Neural cell (in vitro differentiated cells): ENCODE measurements at regions not wholly inside any gene's neighbourhood (a gene's known extent, or its start where the extent isn't known, plus 50 kb on each side); places are given as distances from the start of the nearest gene placed in this dataset.

Source experiments
- H2AFZ ChIP-seq: fragments of 200-600, 300-800 bp; sonication (generic), shearing (Covaris generic); 2 replicates; pipeline ENCODE4 v1.6.0; 2014; ENCODE audit warnings: low read depth, mild to moderate bottlenecking, antibody characterized with exemption, low read length, moderate library complexity
- H3F3A ChIP-seq: fragments of 200-600 bp; shearing (Covaris generic); 2 replicates; pipeline ENCODE4 v1.6.1; 2016; ENCODE audit warnings: mild to moderate bottlenecking, moderate library complexity, mixed read lengths, antibody characterized with exemption, low read length; ENCODE audit not compliant: insufficient read depth, poor library complexity, severe bottlenecking
- H3K27ac ChIP-seq: fragments of 200-600, 300-800 bp; sonication (generic), shearing (Covaris generic); 2 replicates; pipeline ENCODE4 v1.5.1; 2014; ENCODE audit warnings: mild to moderate bottlenecking, low read length, moderate library complexity
- H3K27me3 ChIP-seq: fragments of 300-800, 200-600 bp; sonication (generic), shearing (Covaris generic); 2 replicates; pipeline ENCODE4 v1.6.0; 2014; ENCODE audit warnings: mild to moderate bottlenecking, low read depth, low read length, moderate library complexity; ENCODE audit not compliant: insufficient read depth
- H3K36me3 ChIP-seq: fragments of 300-800, 200-600 bp; sonication (generic), shearing (Covaris generic); 2 replicates; pipeline ENCODE4 v1.5.1; 2014; ENCODE audit warnings: mild to moderate bottlenecking, antibody characterized with exemption, low read length, moderate library complexity; ENCODE audit not compliant: insufficient read depth
- H3K4me2 ChIP-seq: fragments of 300-800, 200-600 bp; sonication (generic), shearing (Covaris generic); 2 replicates; pipeline ENCODE4 v1.6.0; 2014; ENCODE audit warnings: mild to moderate bottlenecking, low read length
- H3K4me3 ChIP-seq: fragments of 300-800, 200-600 bp; sonication (generic), shearing (Covaris generic); 2 replicates; pipeline ENCODE4 v1.5.1; 2014; ENCODE audit warnings: mild to moderate bottlenecking, low read length, moderate library complexity
- H3K79me2 ChIP-seq: fragments of 200-600 bp; shearing (Covaris generic); replicated peaks from 2 replicates; pipeline ENCODE4 v1.6.0; 2014; ENCODE audit warnings: mild to moderate bottlenecking, low read length, moderate library complexity; ENCODE audit not compliant: insufficient read depth
- H3K9ac ChIP-seq: fragments of 300-800, 200-600 bp; sonication (generic), shearing (Covaris generic); 2 replicates; pipeline ENCODE4 v1.6.1; 2016; ENCODE audit warnings: mild to moderate bottlenecking, low read length, mixed read lengths
- H3K9me2 ChIP-seq: fragments of 200-600 bp; shearing (Covaris generic); 2 replicates; pipeline ENCODE4 v1.6.1; 2016; ENCODE audit warnings: mild to moderate bottlenecking, low read length, mixed read lengths; ENCODE audit not compliant: insufficient read depth
- H3K9me3 ChIP-seq: fragments of 200-600, 300-800 bp; sonication (generic), shearing (Covaris generic); 2 replicates; pipeline ENCODE4 v1.6.1; 2016; ENCODE audit warnings: mild to moderate bottlenecking, mixed run types, low read length, moderate library complexity, mixed read lengths
- H4K20me1 ChIP-seq: fragments of 200-600 bp; shearing (Covaris generic); 2 replicates; pipeline ENCODE4 v1.6.1; 2016; ENCODE audit warnings: mild to moderate bottlenecking, mixed run types; ENCODE audit not compliant: insufficient read depth
- EP300 ChIP-seq: fragments of 450-650 bp; conservative IDR thresholded peaks from 2 replicates; pipeline ENCODE4 v1.6.1; 2014; ENCODE audit warnings: antibody characterized with exemption, mild to moderate bottlenecking, moderate library complexity; ENCODE audit not compliant: poor library complexity, severe bottlenecking
- EZH2 ChIP-seq: fragments of 200-600, 300-800 bp; shearing (Covaris generic), sonication (generic); IDR thresholded peaks from 2 replicates; pipeline ENCODE4 v1.6.1; 2014; ENCODE audit warnings: antibody characterized with exemption, low read length, borderline replicate concordance, mild to moderate bottlenecking; ENCODE audit not compliant: insufficient read depth, poor library complexity, severe bottlenecking
- MXI1 ChIP-seq: fragments of 450-650 bp; conservative IDR thresholded peaks from 2 replicates; pipeline ENCODE4 v1.6.1; 2014; ENCODE audit warnings: antibody characterized with exemption, mild to moderate bottlenecking; ENCODE audit not compliant: poor library complexity, severe bottlenecking
- POLR2AphosphoS5 ChIP-seq: IDR thresholded peaks from 2 replicates; pipeline ENCODE4 v1.6.1; 2012
- RAD21 ChIP-seq: fragments of 450-650 bp; conservative IDR thresholded peaks from 2 replicates; pipeline ENCODE4 v1.6.1; 2014; ENCODE audit warnings: antibody characterized with exemption, mild to moderate bottlenecking, moderate library complexity
- REST ChIP-seq: IDR thresholded peaks from 2 replicates; pipeline ENCODE4 v1.6.1; 2012; ENCODE audit warnings: borderline replicate concordance
- SMC3 ChIP-seq: fragments of 450-650 bp; conservative IDR thresholded peaks from 2 replicates; pipeline ENCODE4 v1.6.1; 2014; ENCODE audit warnings: antibody characterized with exemption, mild to moderate bottlenecking, moderate library complexity; ENCODE audit not compliant: poor library complexity
- TAF1 ChIP-seq: IDR thresholded peaks from 2 replicates; pipeline ENCODE4 v1.6.1; 2012; ENCODE audit warnings: low read depth
- TF ChIP-seq, protein P1 (sequence below): fragments of 450-650 bp; IDR thresholded peaks from 2 replicates; pipeline ENCODE4 v1.5.1; 2014; ENCODE audit warnings: antibody characterized with exemption, mild to moderate bottlenecking, moderate library complexity; ENCODE audit not compliant: poor library complexity, severe bottlenecking

- H3K27ac ChIP-seq, result no peak overlapping the region
- no peaks in the 10 kb centered on the region for H3K36me3 ChIP-seq
- no peaks in the 10 kb centered on the region for H3F3A ChIP-seq
- H3K9me3 ChIP-seq, result peaks cover 3% of the 10 kb centered on the region
- no peak overlapping the region for H3K4me2 ChIP-seq
- H2AFZ ChIP-seq, result no peak overlapping the region
- no peaks in the 10 kb centered on the region for H3K9me2 ChIP-seq
- H3K27me3 ChIP-seq, result no peaks in the 10 kb centered on the region
- H3K4me3 ChIP-seq, result no peak overlapping the region
- H4K20me1 ChIP-seq, result no peaks in the 10 kb centered on the region
- no peaks in the 10 kb centered on the region for H3K79me2 ChIP-seq
- TF ChIP-seq, protein P1, sequence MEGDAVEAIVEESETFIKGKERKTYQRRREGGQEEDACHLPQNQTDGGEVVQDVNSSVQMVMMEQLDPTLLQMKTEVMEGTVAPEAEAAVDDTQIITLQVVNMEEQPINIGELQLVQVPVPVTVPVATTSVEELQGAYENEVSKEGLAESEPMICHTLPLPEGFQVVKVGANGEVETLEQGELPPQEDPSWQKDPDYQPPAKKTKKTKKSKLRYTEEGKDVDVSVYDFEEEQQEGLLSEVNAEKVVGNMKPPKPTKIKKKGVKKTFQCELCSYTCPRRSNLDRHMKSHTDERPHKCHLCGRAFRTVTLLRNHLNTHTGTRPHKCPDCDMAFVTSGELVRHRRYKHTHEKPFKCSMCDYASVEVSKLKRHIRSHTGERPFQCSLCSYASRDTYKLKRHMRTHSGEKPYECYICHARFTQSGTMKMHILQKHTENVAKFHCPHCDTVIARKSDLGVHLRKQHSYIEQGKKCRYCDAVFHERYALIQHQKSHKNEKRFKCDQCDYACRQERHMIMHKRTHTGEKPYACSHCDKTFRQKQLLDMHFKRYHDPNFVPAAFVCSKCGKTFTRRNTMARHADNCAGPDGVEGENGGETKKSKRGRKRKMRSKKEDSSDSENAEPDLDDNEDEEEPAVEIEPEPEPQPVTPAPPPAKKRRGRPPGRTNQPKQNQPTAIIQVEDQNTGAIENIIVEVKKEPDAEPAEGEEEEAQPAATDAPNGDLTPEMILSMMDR, result no peak
- TF ChIP-seq POLR2AphosphoS5 (no peak), EZH2 (no peak), REST (no peak), MXI1 (no peak), RAD21 (no peak), EP300 (no peak), SMC3 (no peak), TAF1 (no peak)
- no peak overlapping the region for H3K9ac ChIP-seq
Observed at GRCh38 chr4:59729321-59729720, 1470.8 kb upstream of the ADGRL3 start.

- Histone ChIP-seq H4K20me1 (no peaks in the 10 kb centered on the region), H2AFZ (no peak overlapping the region), H3K9ac (no peak overlapping the region), H3F3A (peaks cover 7% of the 10 kb centered on the region), H3K9me3 (no peaks in the 10 kb centered on the region), H3K9me2 (no peaks in the 10 kb centered on the region), H3K27ac (peak overlapping the region; percentile 66), H3K36me3 (no peaks in the 10 kb centered on the region), H3K27me3 (no peaks in the 10 kb centered on the region), H3K79me2 (no peaks in the 10 kb centered on the region), H3K4me3 (peak overlapping the region; percentile 24), H3K4me2 (no peak overlapping the region)
- TF ChIP-seq POLR2AphosphoS5 (peak; percentile 42), EP300 (peak; percentile 91), TAF1 (no peak), SMC3 (no peak)
- TF ChIP-seq, protein P1, result no peak
Observed at GRCh38 chr4:59748433-59748832, 1451.7 kb upstream of the ADGRL3 start.
